GM12874 (cell line): ENCODE measurements at regions not wholly inside any gene's neighbourhood (a gene's known extent, or its start where the extent isn't known, plus 50 kb on each side); places are given as distances from the start of the nearest gene placed in this dataset.

Experiments used
- TF ChIP-seq, protein P1 (sequence below): IDR thresholded peaks from 2 replicates; pipeline ENCODE4 v1.5.1; 2011; ENCODE audit warnings: low read depth, mild to moderate bottlenecking, control low read depth, low read length, moderate library complexity; ENCODE audit not compliant: insufficient read depth

DNA sequence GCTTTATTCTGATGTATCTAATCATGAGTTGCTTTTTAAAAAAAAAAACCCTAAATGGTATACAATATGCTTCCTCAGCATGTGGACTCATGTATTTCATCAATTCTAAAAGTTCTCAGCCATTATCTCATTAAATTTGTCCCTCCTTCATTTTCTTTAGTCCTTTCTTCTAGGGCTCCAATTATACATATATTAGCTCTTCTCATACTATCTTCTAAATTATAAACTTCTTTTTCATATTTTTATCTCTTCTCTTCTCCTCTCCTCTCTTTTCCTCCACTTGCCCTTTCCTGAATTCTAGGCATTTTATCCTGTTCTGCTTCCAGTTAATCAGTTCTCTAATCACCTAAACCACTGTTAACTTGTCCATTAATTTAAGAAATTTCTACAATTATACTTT is 55.0 kb upstream of the IL33 start:
- TF ChIP-seq, protein P1, sequence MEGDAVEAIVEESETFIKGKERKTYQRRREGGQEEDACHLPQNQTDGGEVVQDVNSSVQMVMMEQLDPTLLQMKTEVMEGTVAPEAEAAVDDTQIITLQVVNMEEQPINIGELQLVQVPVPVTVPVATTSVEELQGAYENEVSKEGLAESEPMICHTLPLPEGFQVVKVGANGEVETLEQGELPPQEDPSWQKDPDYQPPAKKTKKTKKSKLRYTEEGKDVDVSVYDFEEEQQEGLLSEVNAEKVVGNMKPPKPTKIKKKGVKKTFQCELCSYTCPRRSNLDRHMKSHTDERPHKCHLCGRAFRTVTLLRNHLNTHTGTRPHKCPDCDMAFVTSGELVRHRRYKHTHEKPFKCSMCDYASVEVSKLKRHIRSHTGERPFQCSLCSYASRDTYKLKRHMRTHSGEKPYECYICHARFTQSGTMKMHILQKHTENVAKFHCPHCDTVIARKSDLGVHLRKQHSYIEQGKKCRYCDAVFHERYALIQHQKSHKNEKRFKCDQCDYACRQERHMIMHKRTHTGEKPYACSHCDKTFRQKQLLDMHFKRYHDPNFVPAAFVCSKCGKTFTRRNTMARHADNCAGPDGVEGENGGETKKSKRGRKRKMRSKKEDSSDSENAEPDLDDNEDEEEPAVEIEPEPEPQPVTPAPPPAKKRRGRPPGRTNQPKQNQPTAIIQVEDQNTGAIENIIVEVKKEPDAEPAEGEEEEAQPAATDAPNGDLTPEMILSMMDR = no peak

DNA sequence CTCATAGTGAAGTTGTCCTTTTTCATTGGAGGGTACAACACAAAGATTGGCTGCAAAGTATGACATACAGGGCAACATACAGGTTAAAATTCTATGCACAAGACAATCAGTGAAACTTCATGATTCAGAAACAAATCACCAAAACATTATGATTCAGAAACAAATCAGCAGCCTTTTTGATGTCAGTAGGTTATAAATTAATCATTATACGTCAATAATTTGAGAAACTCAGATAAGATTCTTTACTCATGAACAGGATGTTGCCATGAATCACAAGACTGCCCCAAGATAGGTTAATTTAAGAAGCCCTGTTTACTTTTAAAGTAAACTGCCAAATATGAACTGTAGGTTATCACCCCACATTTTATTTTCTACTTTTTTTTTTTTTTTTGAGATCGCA is 62.2 kb upstream of the IL33 start:
- TF ChIP-seq, protein P1 = no peak

DNA sequence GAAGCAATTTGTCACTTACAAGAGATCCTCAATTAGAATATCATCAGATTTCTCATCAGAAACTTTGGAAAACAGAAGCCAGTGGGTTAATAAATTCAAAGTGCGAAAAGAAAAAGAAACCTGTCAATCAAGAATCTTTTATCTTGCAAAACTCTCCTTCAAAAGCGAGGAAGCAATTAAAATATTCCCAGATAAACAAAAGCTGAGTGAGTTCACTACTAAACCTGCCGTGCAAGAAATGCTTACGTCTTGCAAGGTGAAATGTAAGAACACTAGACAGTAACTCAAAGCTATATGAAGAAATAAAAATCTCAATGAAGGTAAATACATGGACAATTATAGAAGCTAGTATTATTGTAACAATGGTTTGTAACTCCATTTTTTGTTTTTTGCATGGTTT is 62.8 kb upstream of the IL33 start:
- TF ChIP-seq, protein P1 = no peak

DNA sequence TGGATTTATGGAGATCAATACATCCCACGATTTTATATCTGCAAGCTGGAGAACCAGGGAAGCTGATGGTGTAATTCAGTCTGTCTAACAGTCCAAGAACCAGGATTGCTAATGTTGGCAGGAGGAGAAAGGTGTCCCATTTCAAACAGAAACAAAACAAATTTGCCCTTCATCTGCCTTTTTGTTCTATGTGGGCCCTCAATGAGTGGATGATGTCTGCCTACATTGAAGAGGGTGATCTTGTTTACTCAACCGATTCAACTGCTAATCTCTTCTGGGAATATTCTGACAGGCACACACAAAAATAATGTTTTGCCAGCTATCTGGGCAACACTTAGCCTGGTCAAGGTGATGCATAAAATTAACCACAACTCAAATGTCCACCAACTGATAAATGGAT is 65.1 kb upstream of the IL33 start:
- TF ChIP-seq, protein P1 = no peak

DNA sequence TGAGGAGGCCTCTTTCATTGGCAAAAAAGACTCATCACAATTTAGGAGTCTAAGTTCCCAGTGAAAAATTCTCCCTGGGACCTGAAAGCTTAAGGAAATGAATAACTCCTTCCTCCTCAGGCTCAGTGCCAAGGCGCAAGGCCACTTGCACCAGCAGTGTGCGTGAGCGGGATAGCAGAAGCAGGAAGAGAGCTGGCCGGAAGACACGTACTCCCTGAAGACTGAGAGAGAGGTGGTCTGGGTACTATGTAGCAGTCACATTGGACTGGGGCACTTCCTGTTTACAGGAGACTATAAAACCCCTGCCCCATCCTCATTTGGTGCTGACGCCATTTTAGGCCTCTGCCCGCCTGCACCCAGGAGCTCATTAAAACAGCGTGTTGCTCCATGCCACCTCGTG is 66.3 kb upstream of the IL33 start:
- TF ChIP-seq, protein P1 = no peak

DNA sequence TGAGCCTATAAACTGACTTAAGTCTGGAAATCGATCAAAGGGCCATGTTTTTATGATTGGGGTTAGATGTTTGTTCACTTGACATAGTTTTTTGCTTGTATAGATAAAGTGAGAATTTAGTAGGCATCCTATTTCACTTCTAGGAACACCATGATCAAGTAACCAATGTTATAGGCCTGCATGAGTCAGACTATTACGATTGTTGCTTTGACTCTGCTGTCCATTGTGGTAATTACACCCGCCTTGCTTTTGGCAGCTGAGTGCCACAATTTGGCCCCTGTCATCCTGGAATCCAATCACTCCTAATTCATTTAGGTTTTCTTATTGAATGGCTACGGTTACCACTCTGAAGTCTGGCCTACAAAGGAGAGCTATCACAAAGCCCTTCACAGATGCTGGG is 67.8 kb upstream of the IL33 start:
- TF ChIP-seq, protein P1 = no peak

DNA sequence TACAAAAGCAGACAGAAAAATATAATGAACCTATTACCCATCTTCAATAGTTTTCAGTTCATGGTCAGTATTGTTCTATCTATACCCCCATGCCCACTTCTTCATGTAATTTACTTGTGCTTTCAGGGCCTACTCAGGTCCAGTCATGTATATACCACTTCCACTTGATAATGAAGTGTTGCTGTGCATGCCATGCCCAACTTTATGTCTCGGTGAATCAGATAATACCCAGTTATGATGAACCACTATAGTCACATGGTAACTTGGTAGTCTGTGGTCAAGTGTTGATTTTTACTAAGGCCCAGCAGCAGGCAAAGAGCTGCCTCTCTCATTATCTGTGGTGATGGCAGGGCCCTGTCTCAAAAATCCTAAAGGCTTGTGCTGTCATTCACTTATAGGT is 70.7 kb upstream of the IL33 start:
- TF ChIP-seq, protein P1 = no peak
